SHP77 treated with DMSO at 0.1 percent for 48 hours (cell line): ENCODE measurements at regions not wholly inside any gene's neighbourhood (a gene's known extent, or its start where the extent isn't known, plus 50 kb on each side); places are given as distances from the start of the nearest gene placed in this dataset.

Experiments
- DNase-seq: peaks from one replicate; lab custom pipeline; 2025; lab: John Stamatoyannopoulos, UW

GRCh38 chrX:8971116-8971515, 62.8 kb downstream of the FAM9B start:
- DNase-seq = peak; percentile 2

GRCh38 chrX:8969378-8969777, 64.5 kb downstream of the FAM9B start:
- DNase-seq = no peak

GRCh38 chrX:8967461-8967860, 66.5 kb downstream of the FAM9B start:
- DNase-seq = no peak

- no peak for DNase-seq
Measured at GRCh38 chrX:8960957-8961468, 72.9 kb downstream of the FAM9B start.

GRCh38 chrX:8955511-8955910, 78.4 kb downstream of the FAM9B start:
- no peak for DNase-seq

GRCh38 chrX:8946563-8946962, 87.4 kb downstream of the FAM9B start:
- DNase-seq = no peak

GRCh38 chrX:8939322-8939721, 94.6 kb downstream of the FAM9B start:
- peak; percentile 45 for DNase-seq

- DNase-seq = no peak
Measured at GRCh38 chrX:8927701-8928100, 106.2 kb downstream of the FAM9B start.

- no peak for DNase-seq
Measured at GRCh38 chrX:8927066-8927635, 106.8 kb downstream of the FAM9B start.

- DNase-seq = no peak
Measured at GRCh38 chrX:8921615-8922014, 112.3 kb downstream of the FAM9B start.

GRCh38 chrX:8919801-8920200, 114.1 kb downstream of the FAM9B start:
- no peak for DNase-seq

GRCh38 chrX:8916697-8917096, 115.5 kb upstream of the FAM9A start:
- no peak for DNase-seq

- DNase-seq = no peak
Measured at GRCh38 chrX:8914681-8915080, 113.5 kb upstream of the FAM9A start.

GRCh38 chrX:8913655-8914409, 112.6 kb upstream of the FAM9A start:
- DNase-seq = no peak

GRCh38 chrX:8907688-8908087, 106.5 kb upstream of the FAM9A start:
- DNase-seq = no peak

GRCh38 chrX:8906299-8906938, 105.2 kb upstream of the FAM9A start:
- DNase-seq = no peak

GRCh38 chrX:8897259-8897658, 96.1 kb upstream of the FAM9A start:
- DNase-seq = no peak

GRCh38 chrX:8890794-8891193, 89.6 kb upstream of the FAM9A start:
- DNase-seq = no peak

GRCh38 chrX:8887004-8887403, 85.8 kb upstream of the FAM9A start:
- DNase-seq = no peak

GRCh38 chrX:8879750-8880149, 78.6 kb upstream of the FAM9A start:
- DNase-seq = no peak

GRCh38 chrX:8873956-8874355, 72.8 kb upstream of the FAM9A start:
- DNase-seq = no peak

- no peak for DNase-seq
Measured at GRCh38 chrX:8873102-8873501, 71.9 kb upstream of the FAM9A start.

- no peak for DNase-seq
Measured at GRCh38 chrX:8870411-8870810, 69.2 kb upstream of the FAM9A start.
